ENCODE measurements at regions not wholly inside any gene's neighbourhood (a gene's known extent, or its start where the extent isn't known, plus 50 kb on each side); places are given as distances from the start of the nearest gene placed in this dataset.

DNA sequence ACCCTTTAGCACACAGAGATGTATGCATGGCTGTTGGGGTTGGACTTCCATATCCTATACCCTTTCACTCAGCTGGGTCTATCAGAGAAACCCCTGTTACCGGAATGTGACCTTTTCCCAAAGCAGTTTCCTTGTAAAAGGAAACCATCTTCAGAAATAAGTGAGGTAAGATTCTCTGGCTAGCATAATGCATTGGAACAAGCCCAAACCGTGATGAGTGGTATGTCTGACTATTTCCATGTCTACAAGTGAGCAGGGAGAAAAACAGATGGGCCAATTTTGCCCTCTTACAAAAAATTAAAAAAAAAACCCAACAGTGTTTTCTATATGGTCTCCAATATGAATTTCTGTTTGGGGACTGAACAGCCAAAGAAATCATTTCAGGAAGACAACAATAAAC is 283.9 kb downstream of the SMARCA1 start:
- no peaks in the 10 kb centered on the region for H3K4me1 ChIP-seq (ENCODE audit: insufficient read depth)
- H3K4me3 ChIP-seq (ENCODE audit: low read depth, low read length): no peak overlapping the region
- no peaks in the 10 kb centered on the region for H3K36me3 ChIP-seq (ENCODE audit: insufficient read depth)
- 78% methylated on average over 2 of the region's 2 CpGs for WGBS
- DNase-seq (ENCODE audit: extremely low spot score): no peak
- H3K27ac ChIP-seq (ENCODE audit: low read depth): no peak overlapping the region

DNA sequence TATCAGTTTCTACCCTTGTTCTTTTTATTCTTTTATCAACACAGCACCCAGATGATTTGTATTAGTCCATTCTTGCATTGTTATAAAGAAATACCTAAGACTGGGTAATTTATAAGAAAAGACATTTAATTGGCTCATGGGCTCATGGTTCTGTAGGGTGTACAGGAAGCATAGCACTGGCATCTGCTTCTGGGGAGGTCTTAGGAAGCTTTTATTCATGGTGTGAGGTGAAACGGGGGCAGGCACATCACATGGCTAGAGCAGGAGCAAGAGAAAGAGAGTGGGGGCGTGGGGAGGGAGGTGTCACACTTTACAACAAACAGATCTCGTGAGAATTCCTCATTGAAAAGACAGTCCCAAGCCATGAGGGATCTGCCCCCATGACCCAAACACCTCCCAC is 285.3 kb downstream of the SMARCA1 start:
- Histone ChIP-seq H3K4me3 (ENCODE audit: low read depth, low read length) (no peak overlapping the region), H3K4me1 (ENCODE audit: insufficient read depth) (no peaks in the 10 kb centered on the region), H3K27ac (ENCODE audit: low read depth) (no peak overlapping the region), H3K36me3 (ENCODE audit: insufficient read depth) (no peaks in the 10 kb centered on the region)
- WGBS: 75% methylated on average over 3 of the region's 3 CpGs
- DNase-seq (ENCODE audit: extremely low spot score): no peak

DNA sequence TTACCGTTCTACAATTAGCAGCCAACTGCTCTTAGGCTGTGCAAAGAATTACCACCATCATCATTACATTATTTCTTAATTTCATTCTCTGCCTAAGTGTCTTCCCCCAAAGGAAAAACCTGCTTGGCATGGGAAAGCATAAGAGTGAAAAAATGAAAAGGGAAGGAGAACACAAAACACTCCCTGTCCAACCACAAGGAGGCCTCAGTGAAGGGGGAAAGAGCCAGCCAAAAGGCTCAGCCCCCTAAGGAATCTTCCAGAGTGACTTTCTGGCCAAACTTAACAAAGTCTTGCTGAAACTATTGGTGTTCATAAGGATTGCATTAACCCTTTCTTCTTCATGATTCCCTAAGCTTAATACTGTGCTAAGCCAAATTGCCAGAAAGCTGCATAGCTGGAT is 287.4 kb downstream of the SMARCA1 start:
- no peaks in the 10 kb centered on the region for H3K4me1 ChIP-seq (ENCODE audit: insufficient read depth)
- DNase-seq (ENCODE audit: extremely low spot score): no peak
- no peak overlapping the region for H3K4me3 ChIP-seq (ENCODE audit: low read depth, low read length)
- WGBS: 68% methylated on average over 1 of the region's 1 CpG
- no peak overlapping the region for H3K27ac ChIP-seq (ENCODE audit: low read depth)
- H3K36me3 ChIP-seq (ENCODE audit: insufficient read depth): no peaks in the 10 kb centered on the region

DNA sequence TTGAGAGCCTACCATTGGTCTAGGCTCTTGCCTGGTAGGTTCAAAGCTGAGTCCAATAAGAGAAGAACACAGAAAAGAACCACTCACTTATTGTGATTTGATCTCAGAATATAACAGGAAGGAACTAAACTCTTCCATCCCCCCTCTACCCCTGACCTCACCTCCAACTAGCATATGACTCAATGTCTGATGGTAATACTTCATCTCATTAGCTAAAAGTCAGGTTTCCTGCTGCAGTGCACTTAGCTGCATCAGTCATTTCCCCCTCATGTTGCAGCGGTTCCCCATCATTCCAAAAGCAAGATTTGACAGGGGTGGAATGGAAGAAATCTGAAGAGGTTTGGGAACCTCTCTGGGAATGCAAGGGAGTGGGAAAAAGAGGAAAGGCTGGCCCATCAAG is 289.5 kb downstream of the SMARCA1 start:
- WGBS: 90% methylated on average over 1 of the region's 1 CpG
- DNase-seq (ENCODE audit: extremely low spot score): no peak
- Histone ChIP-seq H3K36me3 (ENCODE audit: insufficient read depth) (no peaks in the 10 kb centered on the region), H3K4me3 (ENCODE audit: low read depth, low read length) (no peak overlapping the region), H3K27ac (ENCODE audit: low read depth) (no peak overlapping the region), H3K4me1 (ENCODE audit: insufficient read depth) (no peaks in the 10 kb centered on the region)

GRCh38 chrX:129230850-129231512 is 292.3 kb downstream of the SMARCA1 start:
- no peak for DNase-seq (ENCODE audit: extremely low spot score)
- H3K4me1 ChIP-seq (ENCODE audit: insufficient read depth): no peaks in the 10 kb centered on the region
- H3K27ac ChIP-seq (ENCODE audit: low read depth): no peak overlapping the region
- H3K4me3 ChIP-seq (ENCODE audit: low read depth, low read length): no peak overlapping the region
- no peaks in the 10 kb centered on the region for H3K36me3 ChIP-seq (ENCODE audit: insufficient read depth)
- 64% methylated on average over 5 of the region's 5 CpGs for WGBS

DNA sequence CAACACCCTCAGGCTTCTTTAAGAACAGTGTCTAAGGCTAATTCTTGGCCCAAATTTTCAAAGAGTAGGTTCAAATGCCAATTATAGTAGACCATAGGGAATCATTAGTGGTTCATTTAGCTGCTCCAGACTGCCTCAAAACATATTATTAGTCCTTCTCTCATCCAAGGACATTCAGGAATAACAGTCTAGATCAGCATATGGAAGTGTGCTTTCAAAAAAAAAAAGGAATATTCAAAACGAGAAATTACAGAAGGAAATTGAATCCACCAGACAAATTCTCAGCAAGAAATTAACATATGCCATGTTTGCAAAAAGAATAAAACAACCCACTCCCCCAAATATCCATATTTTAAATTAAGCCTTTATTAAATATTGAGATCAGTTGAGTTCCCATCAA is 293.1 kb downstream of the SMARCA1 start:
- no peak for DNase-seq (ENCODE audit: extremely low spot score)
- no peaks in the 10 kb centered on the region for H3K4me1 ChIP-seq (ENCODE audit: insufficient read depth)
- 83% methylated on average over 1 of the region's 1 CpG for WGBS
- H3K4me3 ChIP-seq (ENCODE audit: low read depth, low read length): no peak overlapping the region
- no peak overlapping the region for H3K27ac ChIP-seq (ENCODE audit: low read depth)
- no peaks in the 10 kb centered on the region for H3K36me3 ChIP-seq (ENCODE audit: insufficient read depth)

GRCh38 chrX:129227366-129227765 is 295.9 kb downstream of the SMARCA1 start:
- Histone ChIP-seq H3K27ac (ENCODE audit: low read depth) (no peak overlapping the region), H3K36me3 (ENCODE audit: insufficient read depth) (no peaks in the 10 kb centered on the region), H3K4me1 (ENCODE audit: insufficient read depth) (no peaks in the 10 kb centered on the region), H3K4me3 (ENCODE audit: low read depth, low read length) (no peak overlapping the region)
- 29% methylated on average over 2 of the region's 2 CpGs for WGBS
- no peak for DNase-seq (ENCODE audit: extremely low spot score)

GRCh38 chrX:129193357-129193756 is 329.9 kb downstream of the SMARCA1 start:
- 66% methylated on average over 4 of the region's 4 CpGs for WGBS
- Histone ChIP-seq H3K4me1 (ENCODE audit: insufficient read depth) (no peaks in the 10 kb centered on the region), H3K27ac (ENCODE audit: low read depth) (no peak overlapping the region), H3K36me3 (ENCODE audit: insufficient read depth) (no peaks in the 10 kb centered on the region), H3K4me3 (ENCODE audit: low read depth, low read length) (no peak overlapping the region)
- no peak for DNase-seq (ENCODE audit: extremely low spot score)

DNA sequence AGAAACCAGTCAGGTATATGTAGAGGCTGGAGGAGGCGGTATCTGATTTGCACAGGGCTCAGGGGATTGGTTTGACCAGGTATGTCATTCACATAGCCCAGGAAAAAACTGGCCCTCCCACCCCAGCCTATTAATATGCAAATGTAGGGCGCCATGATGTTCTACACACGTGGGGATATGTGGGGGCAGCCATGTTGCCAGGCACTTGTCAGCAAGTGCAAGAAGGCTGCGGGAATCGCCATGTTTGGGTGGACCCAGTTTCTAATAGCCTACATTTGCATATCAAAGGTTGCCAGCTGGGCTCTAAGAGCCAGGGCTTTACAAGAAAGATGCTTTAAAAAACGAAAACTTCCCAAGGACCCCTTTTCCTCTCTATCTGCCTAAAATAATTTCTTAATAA is 335.1 kb downstream of the SMARCA1 start:
- Histone ChIP-seq H3K36me3 (ENCODE audit: insufficient read depth) (no peaks in the 10 kb centered on the region), H3K27ac (ENCODE audit: low read depth) (no peak overlapping the region), H3K4me3 (ENCODE audit: low read depth, low read length) (no peak overlapping the region), H3K4me1 (ENCODE audit: insufficient read depth) (no peaks in the 10 kb centered on the region)
- WGBS: 70% methylated on average over 6 of the region's 6 CpGs
- DNase-seq (ENCODE audit: extremely low spot score): no peak

DNA sequence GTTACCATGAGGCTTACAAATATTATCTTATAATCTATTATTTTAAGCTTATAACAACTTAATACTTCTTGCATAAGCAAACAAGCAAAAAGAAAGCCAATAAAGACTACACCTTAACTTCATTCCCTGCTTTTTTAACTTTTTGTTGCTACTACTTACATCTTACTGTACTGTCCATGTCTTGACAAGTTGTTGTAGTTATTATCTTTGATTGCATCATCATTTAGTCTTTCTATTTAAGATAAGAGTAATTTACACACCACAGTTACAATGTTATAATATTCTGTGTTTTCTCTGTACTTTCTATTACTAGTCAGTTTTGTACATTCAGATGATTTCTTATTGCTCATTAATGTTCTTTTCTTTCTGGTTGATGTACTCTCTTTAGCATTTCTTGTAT is 346.6 kb downstream of the SMARCA1 start:
- no peak overlapping the region for H3K4me3 ChIP-seq (ENCODE audit: low read depth, low read length)
- no peaks in the 10 kb centered on the region for H3K4me1 ChIP-seq (ENCODE audit: insufficient read depth)
- no peak overlapping the region for H3K27ac ChIP-seq (ENCODE audit: low read depth)
- DNase-seq (ENCODE audit: extremely low spot score): no peak
- no peaks in the 10 kb centered on the region for H3K36me3 ChIP-seq (ENCODE audit: insufficient read depth)

DNA sequence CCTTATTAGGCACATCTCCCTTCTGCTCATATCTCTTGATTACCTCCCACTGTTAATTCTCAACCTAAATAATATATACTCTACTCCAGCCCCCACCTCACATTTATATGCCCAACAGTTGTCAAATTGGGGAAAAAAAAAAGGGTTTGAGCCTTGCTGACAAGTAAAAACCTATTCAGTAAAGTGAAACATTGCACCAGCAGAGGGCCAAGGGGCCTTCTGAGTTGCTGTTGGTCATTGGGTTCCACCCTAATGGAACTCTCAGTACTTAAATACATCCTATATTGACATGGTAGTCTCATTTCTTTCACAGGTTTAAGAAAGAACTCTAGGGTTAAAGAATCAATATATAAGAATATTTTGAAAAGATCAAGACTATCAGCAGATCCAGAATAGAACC is 362.2 kb downstream of the SMARCA1 start:
- H3K36me3 ChIP-seq (ENCODE audit: insufficient read depth): no peaks in the 10 kb centered on the region
- no peak overlapping the region for H3K27ac ChIP-seq (ENCODE audit: low read depth)
- H3K4me1 ChIP-seq (ENCODE audit: insufficient read depth): no peaks in the 10 kb centered on the region
- no peak for DNase-seq (ENCODE audit: extremely low spot score)
- H3K4me3 ChIP-seq (ENCODE audit: low read depth, low read length): no peak overlapping the region

GRCh38 chrX:129158505-129158904 is 364.8 kb downstream of the SMARCA1 start:
- Histone ChIP-seq H3K4me3 (ENCODE audit: low read depth, low read length) (no peak overlapping the region), H3K27ac (ENCODE audit: low read depth) (no peak overlapping the region), H3K4me1 (ENCODE audit: insufficient read depth) (no peaks in the 10 kb centered on the region), H3K36me3 (ENCODE audit: insufficient read depth) (no peaks in the 10 kb centered on the region)
- WGBS: 95% methylated on average over 2 of the region's 2 CpGs
- no peak for DNase-seq (ENCODE audit: extremely low spot score)

GRCh38 chrX:129145840-129146272 is 377.4 kb downstream of the SMARCA1 start:
- H3K4me3 ChIP-seq (ENCODE audit: low read depth, low read length): no peak overlapping the region
- WGBS: 74% methylated on average over 5 of the region's 5 CpGs
- no peaks in the 10 kb centered on the region for H3K36me3 ChIP-seq (ENCODE audit: insufficient read depth)
- no peak for DNase-seq (ENCODE audit: extremely low spot score)
- no peaks in the 10 kb centered on the region for H3K4me1 ChIP-seq (ENCODE audit: insufficient read depth)
- no peak overlapping the region for H3K27ac ChIP-seq (ENCODE audit: low read depth)

GRCh38 chrX:129145385-129145784 is 377.9 kb downstream of the SMARCA1 start:
- H3K27ac ChIP-seq (ENCODE audit: low read depth): no peak overlapping the region
- no peaks in the 10 kb centered on the region for H3K36me3 ChIP-seq (ENCODE audit: insufficient read depth)
- no peak overlapping the region for H3K4me3 ChIP-seq (ENCODE audit: low read depth, low read length)
- no peak for DNase-seq (ENCODE audit: extremely low spot score)
- H3K4me1 ChIP-seq (ENCODE audit: insufficient read depth): no peaks in the 10 kb centered on the region
- 81% methylated on average over 2 of the region's 2 CpGs for WGBS
